ENCODE measurements at regions not wholly inside any gene's neighbourhood (a gene's known extent, or its start where the extent isn't known, plus 50 kb on each side); places are given as distances from the start of the nearest gene placed in this dataset.
"Not testable (repeated sequence)": the region's sequence is repeated elsewhere in the genome, so short reads cannot be mapped to it uniquely, and the experiment has no call there.

DNA sequence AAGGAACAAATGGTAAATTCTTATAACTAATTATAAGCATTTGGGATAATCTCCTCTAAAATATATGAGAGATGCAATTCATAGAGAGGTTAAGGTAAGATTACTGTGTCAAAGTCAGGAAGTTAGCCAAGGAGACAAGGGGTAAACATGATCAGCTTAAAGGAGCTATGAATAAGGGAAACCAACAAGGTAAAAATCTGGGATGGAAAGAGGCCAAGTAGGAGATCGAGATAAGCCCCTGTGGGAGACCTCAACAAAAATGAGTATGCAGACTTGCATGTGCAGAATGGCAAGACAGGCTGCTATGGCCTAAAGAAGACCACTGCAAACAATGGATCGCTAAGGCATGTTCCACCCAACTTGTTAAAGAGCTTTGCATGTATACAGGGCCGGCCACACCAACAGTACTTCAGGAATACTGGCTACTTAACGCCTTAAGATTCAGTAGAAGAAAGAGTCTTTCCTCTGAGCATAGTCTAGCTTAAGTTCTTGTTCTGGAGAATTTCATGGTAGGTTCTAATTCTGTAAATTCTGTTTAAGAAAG lies 738.6 kb downstream of the GALC start:
- Histone ChIP-seq H3K9ac (ENCODE audit: low read depth, low read length) (no peak overlapping the region), H3K27ac (ENCODE audit: insufficient read depth, low read length) (no peak overlapping the region), H3K56ac (ENCODE audit: extremely low read depth, insufficient read depth, low read length) (no peak overlapping the region), H3K79me1 (ENCODE audit: low read depth in 1 of 2, low read length in 2 of 2) (no peaks in the 10 kb centered on the region), H2BK20ac (ENCODE audit: low read depth, low read length) (no peak overlapping the region), H3K4me1 (ENCODE audit: control insufficient read depth, insufficient read depth, low read length) (no peaks in the 10 kb centered on the region), H3K36me3 (ENCODE audit: control insufficient read depth, insufficient read depth, low read length) (no peaks in the 10 kb centered on the region), H2AFZ (replicated peaks; ENCODE audit: low read length, poor library complexity) (no peak overlapping the region), H4K5ac (ENCODE audit: low read depth, low read length) (no peak overlapping the region), H2AK5ac (ENCODE audit: low read depth, low read length) (no peak overlapping the region), H4K91ac (ENCODE audit: insufficient read depth, low read depth, low read length) (no peak overlapping the region), H3K14ac (replicated peaks; ENCODE audit: low read depth, low read length) (no peak overlapping the region), H3K4ac (ENCODE audit: low read depth, low read length) (no peak overlapping the region), H3K4me3 (ENCODE audit: insufficient read depth, low read depth, low read length) (no peak overlapping the region), H2BK5ac (ENCODE audit: low read depth, low read length, poor library complexity, severe bottlenecking) (no peak overlapping the region), H2BK120ac (ENCODE audit: low read depth, low read length) (no peak overlapping the region), H3K27me3 (ENCODE audit: control insufficient read depth, insufficient read depth, low read length) (no peaks in the 10 kb centered on the region), H2AK9ac (replicated peaks; ENCODE audit: low read depth, low read length, poor library complexity) (no peak overlapping the region), H4K8ac (ENCODE audit: low read depth in 2 of 2, low read length in 2 of 2) (no peak overlapping the region), H3K9me3 (ENCODE audit: control insufficient read depth, insufficient read depth, low read length) (no peaks in the 10 kb centered on the region; the same call in 1 of the 2 replicates), H3K4me2 (ENCODE audit: low read depth, low read length) (no peak overlapping the region), H3K18ac (ENCODE audit: low read depth, low read length) (no peak overlapping the region), H2BK15ac (ENCODE audit: low read depth, low read length) (no peak overlapping the region), H3K23ac (ENCODE audit: low read depth, low read length) (no peak overlapping the region), H4K20me1 (ENCODE audit: insufficient read depth, low read length) (no peaks in the 10 kb centered on the region), H3K9me1 (ENCODE audit: insufficient read depth, low read length) (no peaks in the 10 kb centered on the region)
- WGBS, 2 experiments (ENCODE audit: extremely low coverage in 2 of 2, insufficient read length in 1 of 2), result no CpG with 5 or more reads among the region's 4 CpGs
- CTCF ChIA-PET, result no interaction called here
- in situ Hi-C loops (cut with MboI; ENCODE audit: low sequenced_read_pairs), result no loop called here
- dilution Hi-C loops (cut with HindIII; ENCODE audit: low sequenced_read_pairs, unreplicated experiment), result no loop called here
- intact Hi-C loops (cut with micrococcal nuclease), result no loop called here
- BruUV-seq (replicated peaks), result no TSS peak
- ATAC-seq (ENCODE audit: low read depth), result no peak
- TF ChIP-seq ELK1 (IDR thresholded peaks at IDR 0.05; ENCODE audit: borderline replicate concordance, low read depth, low read length) (no peak), RAD21 (IDR thresholded peaks at IDR 0.05; ENCODE audit: low read length) (no peak), FOS (IDR thresholded peaks at IDR 0.05; ENCODE audit: low read depth, low read length) (no peak), CEBPB (IDR thresholded peaks at IDR 0.05; ENCODE audit: low read depth, low read length) (no peak)
- POLR2A ChIA-PET (ENCODE audit: unreplicated experiment), result no interaction called here
- DNase-seq, result no peak

GRCh38 chr14:87253791-87254190 lies 739.2 kb downstream of the GALC start:
- dilution Hi-C loops (cut with HindIII; ENCODE audit: low sequenced_read_pairs, unreplicated experiment); DNase-seq; H2BK5ac ChIP-seq (ENCODE audit: low read depth, low read length, poor library complexity, severe bottlenecking); H3K56ac ChIP-seq (ENCODE audit: extremely low read depth, insufficient read depth, low read length); ATAC-seq (ENCODE audit: low read depth); H2AFZ ChIP-seq (replicated peaks; ENCODE audit: low read length, poor library complexity); H2BK15ac ChIP-seq (ENCODE audit: low read depth, low read length); H4K8ac ChIP-seq (ENCODE audit: low read depth in 2 of 2, low read length in 2 of 2); H3K36me3 ChIP-seq (ENCODE audit: control insufficient read depth, insufficient read depth, low read length); H4K20me1 ChIP-seq (ENCODE audit: insufficient read depth, low read length); H2AK5ac ChIP-seq (ENCODE audit: low read depth, low read length); H3K23ac ChIP-seq (ENCODE audit: low read depth, low read length); H3K14ac ChIP-seq (replicated peaks; ENCODE audit: low read depth, low read length); POLR2A ChIA-PET (ENCODE audit: unreplicated experiment); H3K79me1 ChIP-seq (ENCODE audit: low read depth in 1 of 2, low read length in 2 of 2); BruUV-seq (replicated peaks); H3K4me3 ChIP-seq (ENCODE audit: insufficient read depth, low read depth, low read length); H4K91ac ChIP-seq (ENCODE audit: insufficient read depth, low read depth, low read length); H3K4me2 ChIP-seq (ENCODE audit: low read depth, low read length); H2AK9ac ChIP-seq (replicated peaks; ENCODE audit: low read depth, low read length, poor library complexity); H2BK120ac ChIP-seq (ENCODE audit: low read depth, low read length); H3K9me1 ChIP-seq (ENCODE audit: insufficient read depth, low read length); CTCF ChIA-PET; H3K9me3 ChIP-seq (ENCODE audit: control insufficient read depth, insufficient read depth, low read length); H3K4ac ChIP-seq (ENCODE audit: low read depth, low read length); H4K5ac ChIP-seq (ENCODE audit: low read depth, low read length); H3K27me3 ChIP-seq (ENCODE audit: control insufficient read depth, insufficient read depth, low read length); H3K4me1 ChIP-seq (ENCODE audit: control insufficient read depth, insufficient read depth, low read length); H3K9ac ChIP-seq (ENCODE audit: low read depth, low read length); H2BK20ac ChIP-seq (ENCODE audit: low read depth, low read length); H3K18ac ChIP-seq (ENCODE audit: low read depth, low read length); intact Hi-C loops (cut with micrococcal nuclease); in situ Hi-C loops (cut with MboI; ENCODE audit: low sequenced_read_pairs); H3K27ac ChIP-seq (ENCODE audit: insufficient read depth, low read length): not testable (repeated sequence)
- WGBS, 2 experiments (ENCODE audit: extremely low coverage in 2 of 2, insufficient read length in 1 of 2), result 20% methylated on average over 1 of the region's 3 CpGs; no CpG with 5 or more reads in 1 of the 2 experiments

Data from IMR-90 (cell line).